ENCODE measurements at regions not wholly inside any gene's neighbourhood (a gene's known extent, or its start where the extent isn't known, plus 50 kb on each side); places are given as distances from the start of the nearest gene placed in this dataset.
"Not testable (repeated sequence)": the region's sequence is repeated elsewhere in the genome, so short reads cannot be mapped to it uniquely, and the experiment has no call there.

- H3K4me1 ChIP-seq (ENCODE audit: control insufficient read depth in 2 of 2, insufficient read depth in 2 of 2, low read length in 2 of 2): peaks cover 0 to 16% of the 10 kb centered on the region in 2 donors
- not testable (repeated sequence) for H3K9me3 ChIP-seq (ENCODE audit: control insufficient read depth in 2 of 2, insufficient read depth in 1 of 2, low read length in 1 of 2); H3K27me3 ChIP-seq (ENCODE audit: control insufficient read depth in 2 of 2, insufficient read depth in 1 of 2, low read length in 1 of 2); H3K27ac ChIP-seq (ENCODE audit: low read depth in 1 of 2, low read length in 1 of 2); H3K4me3 ChIP-seq (ENCODE audit: low read length in 2 of 2); DNase-seq (ENCODE audit: low read depth in 6 of 9, low spot score in 9 of 9); H3K36me3 ChIP-seq (ENCODE audit: control insufficient read depth in 2 of 2, insufficient read depth in 2 of 2, low read length in 1 of 2)
- WGBS: 96% methylated on average over 11 of the region's 11 CpGs
Observed at GRCh38 chr11:126130781-126131180, 68.1 kb upstream of the CDON start.

- Histone ChIP-seq H3K9me3 (ENCODE audit: control insufficient read depth in 2 of 2, insufficient read depth in 1 of 2, low read length in 1 of 2) (no peaks in the 10 kb centered on the region), H3K4me3 (ENCODE audit: low read length in 2 of 2) (no peak overlapping the region), H3K4me1 (ENCODE audit: control insufficient read depth in 2 of 2, insufficient read depth in 2 of 2, low read length in 2 of 2) (peaks cover 0 to 12% of the 10 kb centered on the region in 2 donors), H3K27ac (ENCODE audit: low read depth in 1 of 2, low read length in 1 of 2) (no peak overlapping the region), H3K27me3 (ENCODE audit: control insufficient read depth in 2 of 2, insufficient read depth in 1 of 2, low read length in 1 of 2) (peaks cover 0 to 4% of the 10 kb centered on the region in 2 donors), H3K36me3 (ENCODE audit: control insufficient read depth in 2 of 2, insufficient read depth in 2 of 2, low read length in 1 of 2) (no peaks in the 10 kb centered on the region)
- WGBS: 94% methylated on average over 13 of the region's 13 CpGs
- DNase-seq (ENCODE audit: low read depth in 6 of 9, low spot score in 9 of 9): no peak
Observed at GRCh38 chr11:126129727-126130671, 67.3 kb upstream of the CDON start.

GRCh38 chr11:126127898-126128297 is 65.2 kb upstream of the CDON start:
- Histone ChIP-seq H3K27ac (ENCODE audit: low read depth in 1 of 2, low read length in 1 of 2) (no peak overlapping the region), H3K27me3 (ENCODE audit: control insufficient read depth in 2 of 2, insufficient read depth in 1 of 2, low read length in 1 of 2) (no peaks in the 10 kb centered on the region), H3K9me3 (ENCODE audit: control insufficient read depth in 2 of 2, insufficient read depth in 1 of 2, low read length in 1 of 2) (no peaks in the 10 kb centered on the region), H3K4me3 (ENCODE audit: low read length in 2 of 2) (no peak overlapping the region), H3K4me1 (ENCODE audit: control insufficient read depth in 2 of 2, insufficient read depth in 2 of 2, low read length in 2 of 2) (peaks cover 0 to 10% of the 10 kb centered on the region in 2 donors), H3K36me3 (ENCODE audit: control insufficient read depth in 2 of 2, insufficient read depth in 2 of 2, low read length in 1 of 2) (no peaks in the 10 kb centered on the region)
- no peak for DNase-seq (ENCODE audit: low read depth in 6 of 9, low spot score in 9 of 9)
- WGBS: 61% methylated on average over 6 of the region's 6 CpGs

- H3K4me1 ChIP-seq (ENCODE audit: control insufficient read depth in 2 of 2, insufficient read depth in 2 of 2, low read length in 2 of 2): peaks cover 0 to 5% of the 10 kb centered on the region in 2 donors
- H3K36me3 ChIP-seq (ENCODE audit: control insufficient read depth in 2 of 2, insufficient read depth in 2 of 2, low read length in 1 of 2): no peaks in the 10 kb centered on the region
- H3K4me3 ChIP-seq (ENCODE audit: low read length in 2 of 2): no peak overlapping the region
- DNase-seq (ENCODE audit: low read depth in 6 of 9, low spot score in 9 of 9): no peak
- H3K9me3 ChIP-seq (ENCODE audit: control insufficient read depth in 2 of 2, insufficient read depth in 1 of 2, low read length in 1 of 2): no peaks in the 10 kb centered on the region
- no peaks in the 10 kb centered on the region for H3K27me3 ChIP-seq (ENCODE audit: control insufficient read depth in 2 of 2, insufficient read depth in 1 of 2, low read length in 1 of 2)
- H3K27ac ChIP-seq (ENCODE audit: low read depth in 1 of 2, low read length in 1 of 2): no peak overlapping the region
- WGBS: 91% methylated on average over 7 of the region's 7 CpGs
Observed at GRCh38 chr11:126127284-126127845, 64.7 kb upstream of the CDON start.

GRCh38 chr11:126124231-126124661 is 61.6 kb upstream of the CDON start:
- Histone ChIP-seq H3K36me3 (ENCODE audit: control insufficient read depth in 2 of 2, insufficient read depth in 2 of 2, low read length in 1 of 2) (no peaks in the 10 kb centered on the region), H3K9me3 (ENCODE audit: control insufficient read depth in 2 of 2, insufficient read depth in 1 of 2, low read length in 1 of 2) (no peaks in the 10 kb centered on the region), H3K4me3 (ENCODE audit: low read length in 2 of 2) (no peak overlapping the region), H3K4me1 (ENCODE audit: control insufficient read depth in 2 of 2, insufficient read depth in 2 of 2, low read length in 2 of 2) (peaks cover 0 to 3% of the 10 kb centered on the region in 2 donors), H3K27ac (ENCODE audit: low read depth in 1 of 2, low read length in 1 of 2) (no peak overlapping the region), H3K27me3 (ENCODE audit: control insufficient read depth in 2 of 2, insufficient read depth in 1 of 2, low read length in 1 of 2) (no peaks in the 10 kb centered on the region)
- no peak for DNase-seq (ENCODE audit: low read depth in 6 of 9, low spot score in 9 of 9)
- 91% methylated on average over 5 of the region's 5 CpGs for WGBS

- no peak overlapping the region for H3K27ac ChIP-seq (ENCODE audit: low read depth in 1 of 2, low read length in 1 of 2)
- DNase-seq (ENCODE audit: low read depth in 6 of 9, low spot score in 9 of 9): no peak
- WGBS: 28% methylated on average over 2 of the region's 2 CpGs
- H3K36me3 ChIP-seq (ENCODE audit: control insufficient read depth in 2 of 2, insufficient read depth in 2 of 2, low read length in 1 of 2): no peaks in the 10 kb centered on the region
- peaks cover 0 to 3% of the 10 kb centered on the region in 2 donors for H3K4me1 ChIP-seq (ENCODE audit: control insufficient read depth in 2 of 2, insufficient read depth in 2 of 2, low read length in 2 of 2)
- H3K4me3 ChIP-seq (ENCODE audit: low read length in 2 of 2): no peak overlapping the region
- no peaks in the 10 kb centered on the region for H3K9me3 ChIP-seq (ENCODE audit: control insufficient read depth in 2 of 2, insufficient read depth in 1 of 2, low read length in 1 of 2)
- no peaks in the 10 kb centered on the region for H3K27me3 ChIP-seq (ENCODE audit: control insufficient read depth in 2 of 2, insufficient read depth in 1 of 2, low read length in 1 of 2)
Observed at GRCh38 chr11:126123686-126124085, 61.0 kb upstream of the CDON start.

GRCh38 chr11:126122863-126123262 is 60.2 kb upstream of the CDON start:
- no peak overlapping the region for H3K27ac ChIP-seq (ENCODE audit: low read depth in 1 of 2, low read length in 1 of 2)
- no peak overlapping the region for H3K4me3 ChIP-seq (ENCODE audit: low read length in 2 of 2)
- no peaks in the 10 kb centered on the region for H3K27me3 ChIP-seq (ENCODE audit: control insufficient read depth in 2 of 2, insufficient read depth in 1 of 2, low read length in 1 of 2)
- peaks cover 0 to 3% of the 10 kb centered on the region in 2 donors for H3K4me1 ChIP-seq (ENCODE audit: control insufficient read depth in 2 of 2, insufficient read depth in 2 of 2, low read length in 2 of 2)
- DNase-seq (ENCODE audit: low read depth in 6 of 9, low spot score in 9 of 9): no peak
- H3K36me3 ChIP-seq (ENCODE audit: control insufficient read depth in 2 of 2, insufficient read depth in 2 of 2, low read length in 1 of 2): no peaks in the 10 kb centered on the region
- H3K9me3 ChIP-seq (ENCODE audit: control insufficient read depth in 2 of 2, insufficient read depth in 1 of 2, low read length in 1 of 2): no peaks in the 10 kb centered on the region
- WGBS: 92% methylated on average over 3 of the region's 3 CpGs

- peaks cover 0 to 3% of the 10 kb centered on the region in 2 donors for H3K4me1 ChIP-seq (ENCODE audit: control insufficient read depth in 2 of 2, insufficient read depth in 2 of 2, low read length in 2 of 2)
- H3K4me3 ChIP-seq (ENCODE audit: low read length in 2 of 2): no peak overlapping the region
- no peaks in the 10 kb centered on the region for H3K9me3 ChIP-seq (ENCODE audit: control insufficient read depth in 2 of 2, insufficient read depth in 1 of 2, low read length in 1 of 2)
- no peaks in the 10 kb centered on the region for H3K27me3 ChIP-seq (ENCODE audit: control insufficient read depth in 2 of 2, insufficient read depth in 1 of 2, low read length in 1 of 2)
- WGBS: 95% methylated on average over 1 of the region's 1 CpG
- DNase-seq (ENCODE audit: low read depth in 6 of 9, low spot score in 9 of 9): no peak
- H3K27ac ChIP-seq (ENCODE audit: low read depth in 1 of 2, low read length in 1 of 2): no peak overlapping the region
- H3K36me3 ChIP-seq (ENCODE audit: control insufficient read depth in 2 of 2, insufficient read depth in 2 of 2, low read length in 1 of 2): no peaks in the 10 kb centered on the region
Observed at GRCh38 chr11:126121296-126121695, 58.6 kb upstream of the CDON start.

- no peaks in the 10 kb centered on the region for H3K36me3 ChIP-seq (ENCODE audit: control insufficient read depth in 2 of 2, insufficient read depth in 2 of 2, low read length in 1 of 2)
- H3K27ac ChIP-seq (ENCODE audit: low read depth in 1 of 2, low read length in 1 of 2): no peak overlapping the region
- 92% methylated on average over 10 of the region's 10 CpGs for WGBS
- no peaks in the 10 kb centered on the region for H3K27me3 ChIP-seq (ENCODE audit: control insufficient read depth in 2 of 2, insufficient read depth in 1 of 2, low read length in 1 of 2)
- no peak overlapping the region for H3K4me3 ChIP-seq (ENCODE audit: low read length in 2 of 2)
- no peak for DNase-seq (ENCODE audit: low read depth in 6 of 9, low spot score in 9 of 9)
- H3K9me3 ChIP-seq (ENCODE audit: control insufficient read depth in 2 of 2, insufficient read depth in 1 of 2, low read length in 1 of 2): no peaks in the 10 kb centered on the region
- H3K4me1 ChIP-seq (ENCODE audit: control insufficient read depth in 2 of 2, insufficient read depth in 2 of 2, low read length in 2 of 2): peaks cover 0 to 3% of the 10 kb centered on the region in 2 donors
Observed at GRCh38 chr11:126118806-126119205, 56.1 kb upstream of the CDON start.
